Left cardiac atrium (tissue), 4 donors: ENCODE measurements at regions not wholly inside any gene's neighbourhood (a gene's known extent, or its start where the extent isn't known, plus 50 kb on each side); places are given as distances from the start of the nearest gene placed in this dataset.

Experiments
- ATAC-seq, 2 donors: fragments of 200-7000 bp; cut with Tn5 transposase; one replicate each; pipeline ENCODE4 v1.9.1; 2020; ENCODE audit warnings: mild to moderate bottlenecking in 2 of 2, moderate library complexity in 2 of 2
- DNase-seq: peaks from one replicate; pipeline ENCODE4 v3.0.0-alpha.2; 2020
- intact Hi-C, 2 donors: fragments of 100-400 bp; cut with DNase I; formaldehyde crosslinking; loops; one replicate each; pipeline versions ENCODE4 v1.14.1 to v1.15.1; 2022 to 2023
- donor health status: DM: no; HTN: yes; CAD: no.
- donor health status: DM: no; HTN: yes; CAD: no; lungs with severe emphysema.
- donor health status: DM: yes; HTN: yes; CAD: no.
- donor health status: Dilated cardiomyopathy.

GRCh38 chr16:5639531-5639930 lies 541.9 kb upstream of the EEF2KMT start:
- no peak for ATAC-seq

GRCh38 chr16:5635331-5635730 lies 537.7 kb upstream of the EEF2KMT start:
- intact Hi-C loops, result no loop called here
- no peak for DNase-seq

More at GRCh38 chr16:5639531-5639930, 541.9 kb upstream of the EEF2KMT start:
- no peak for DNase-seq
- intact Hi-C loops, result no loop called here

GRCh38 chr16:5634666-5635180 lies 537.1 kb upstream of the EEF2KMT start:
- intact Hi-C loops, result no loop called here
- ATAC-seq (no peak), DNase-seq (no peak)

More at GRCh38 chr16:5635331-5635730, 537.7 kb upstream of the EEF2KMT start:
- ATAC-seq, result no peak

GRCh38 chr16:5633845-5634440 lies 536.3 kb upstream of the EEF2KMT start:
- intact Hi-C loops, result no loop called here
- DNase-seq (no peak), ATAC-seq (no peak)

GRCh38 chr16:5622234-5622884 lies 524.8 kb upstream of the EEF2KMT start:
- DNase-seq (no peak), ATAC-seq (no peak)
- intact Hi-C loops, result loop anchor here in 1 of 2 donors (10.0 kb wide), 1 partner anchor 388 kb away; no protein-coding TSS in a partner anchor

GRCh38 chr16:5621826-5622225 lies 524.2 kb upstream of the EEF2KMT start:
- intact Hi-C loops, result loop anchor here in 1 of 2 donors (10.0 kb wide), 1 partner anchor 387 kb away; no protein-coding TSS in a partner anchor
- DNase-seq, result peak; percentile 46

GRCh38 chr16:5619304-5619703 lies 521.7 kb upstream of the EEF2KMT start:
- ATAC-seq (no peak), DNase-seq (no peak)
- intact Hi-C loops, result no loop called here

More at GRCh38 chr16:5621826-5622225, 524.2 kb upstream of the EEF2KMT start:
- no peak for ATAC-seq

- intact Hi-C loops, result no loop called here
- DNase-seq (no peak), ATAC-seq (no peak)
Observed at GRCh38 chr16:5616841-5617240, 519.2 kb upstream of the EEF2KMT start.

GRCh38 chr16:5615868-5616642 lies 518.5 kb upstream of the EEF2KMT start:
- DNase-seq, result peak; percentile 66
- intact Hi-C loops, result no loop called here
- peak in 1 of 2 donors; percentile 90 for ATAC-seq

- ATAC-seq (no peak), DNase-seq (no peak)
- intact Hi-C loops, result no loop called here
Observed at GRCh38 chr16:5607169-5607568, 509.6 kb upstream of the EEF2KMT start.

- intact Hi-C loops, result no loop called here
- ATAC-seq, result no peak
- DNase-seq, result no peak
Observed at GRCh38 chr16:5605404-5605803, 507.8 kb upstream of the EEF2KMT start.

GRCh38 chr16:5604770-5605169 lies 507.2 kb upstream of the EEF2KMT start:
- ATAC-seq (no peak), DNase-seq (no peak)
- intact Hi-C loops, result no loop called here

GRCh38 chr16:5603836-5604235 lies 506.2 kb upstream of the EEF2KMT start:
- intact Hi-C loops, result no loop called here
- no peak for DNase-seq
- no peak for ATAC-seq

GRCh38 chr16:5601957-5602356 lies 504.4 kb upstream of the EEF2KMT start:
- intact Hi-C loops, result no loop called here
- ATAC-seq (no peak), DNase-seq (no peak)

GRCh38 chr16:5598793-5599192 lies 501.2 kb upstream of the EEF2KMT start:
- no peak for ATAC-seq
- intact Hi-C loops, result no loop called here
- no peak for DNase-seq

- no peak for DNase-seq
- ATAC-seq, result no peak
- intact Hi-C loops, result no loop called here
Observed at GRCh38 chr16:5595849-5596248, 498.3 kb upstream of the EEF2KMT start.

- DNase-seq (no peak), ATAC-seq (no peak)
- intact Hi-C loops, result no loop called here
Observed at GRCh38 chr16:5590416-5590815, 492.8 kb upstream of the EEF2KMT start.

- no peak for DNase-seq
- intact Hi-C loops, result no loop called here
- no peak for ATAC-seq
Observed at GRCh38 chr16:5589812-5590373, 492.3 kb upstream of the EEF2KMT start.

- intact Hi-C loops, result no loop called here
- ATAC-seq (no peak), DNase-seq (no peak)
Observed at GRCh38 chr16:5584109-5584508, 486.5 kb upstream of the EEF2KMT start.

GRCh38 chr16:5582529-5582928 lies 484.9 kb upstream of the EEF2KMT start:
- ATAC-seq, result no peak
- intact Hi-C loops, result no loop called here
- DNase-seq, result no peak
